Astrocyte (in vitro differentiated cells and primary cell): ENCODE measurements at regions not wholly inside any gene's neighbourhood (a gene's known extent, or its start where the extent isn't known, plus 50 kb on each side); places are given as distances from the start of the nearest gene placed in this dataset.
"Not testable (repeated sequence)": the region's sequence is repeated elsewhere in the genome, so short reads cannot be mapped to it uniquely, and the experiment has no call there.

Experiments used
- DNase-seq: peaks from one replicate; pipeline ENCODE4 v3.0.0-alpha.2; 2010; ENCODE audit warnings: low read depth
- FAIRE-seq: peaks from 2 replicates; lab custom pipeline; 2011; peaks lifted over from hg19 to GRCh38; lab: Jason Lieb, UNC
- H2AFZ ChIP-seq: 2 replicates; pipeline ENCODE4 v1.6.0; 2012; ENCODE audit warnings: low read depth, low read length, inconsistent platforms
- H3K27ac ChIP-seq: 2 replicates; pipeline ENCODE4 v1.5.1; 2011; ENCODE audit warnings: low read depth, low read length, inconsistent platforms
- H3K27me3 ChIP-seq: 2 replicates; pipeline ENCODE4 v1.6.0; 2011; ENCODE audit warnings: low read length, inconsistent platforms; ENCODE audit not compliant: insufficient read depth
- H3K36me3 ChIP-seq: 2 replicates; pipeline ENCODE4 v1.5.1; 2011; ENCODE audit warnings: low read length, inconsistent platforms; ENCODE audit not compliant: insufficient read depth
- H3K4me1 ChIP-seq: 2 replicates; pipeline ENCODE4 v1.5.1; 2011; ENCODE audit warnings: low read length, inconsistent platforms; ENCODE audit not compliant: insufficient read depth
- H3K4me2 ChIP-seq: 2 replicates; pipeline ENCODE4 v1.6.0; 2012; ENCODE audit warnings: low read length, inconsistent platforms
- H3K4me3 ChIP-seq: 2 replicates; pipeline ENCODE4 v1.5.1; 2011; ENCODE audit warnings: low read depth, mild to moderate bottlenecking, low read length, inconsistent platforms; ENCODE audit not compliant: insufficient read depth
- H3K79me2 ChIP-seq: 2 replicates; pipeline ENCODE4 v1.6.0; 2012; ENCODE audit warnings: mild to moderate bottlenecking, low read length, inconsistent platforms; ENCODE audit not compliant: insufficient read depth
- H3K9ac ChIP-seq: 2 replicates; pipeline ENCODE4 v1.6.0; 2012; ENCODE audit warnings: mild to moderate bottlenecking, low read length, inconsistent platforms
- H3K9me3 ChIP-seq: 2 replicates; pipeline ENCODE4 v1.5.1; 2012; ENCODE audit warnings: low read depth, mild to moderate bottlenecking, low read length, inconsistent platforms; ENCODE audit not compliant: insufficient read depth
- H4K20me1 ChIP-seq: 2 replicates; pipeline ENCODE4 v1.6.0; 2012; ENCODE audit warnings: low read length, inconsistent platforms; ENCODE audit not compliant: insufficient read depth
- H3K27ac Mint-ChIP-seq: one replicate; pipeline ENCODE4 v1.8.0; 2021; ENCODE audit warnings: mild to moderate bottlenecking, mixed read lengths; ENCODE audit not compliant: unreplicated experiment
- H3K27me3 Mint-ChIP-seq: one replicate; pipeline ENCODE4 v1.8.0; 2021; ENCODE audit warnings: low read depth, mixed read lengths; ENCODE audit not compliant: unreplicated experiment
- H3K36me3 Mint-ChIP-seq: one replicate; pipeline ENCODE4 v1.8.0; 2021; ENCODE audit warnings: low read depth, mixed read lengths; ENCODE audit not compliant: unreplicated experiment
- H3K4me1 Mint-ChIP-seq: one replicate; pipeline ENCODE4 v1.8.0; 2021; ENCODE audit warnings: low read depth, mixed read lengths; ENCODE audit not compliant: unreplicated experiment
- H3K4me3 Mint-ChIP-seq: one replicate; pipeline ENCODE4 v1.8.0; 2021; ENCODE audit warnings: mild to moderate bottlenecking, moderate library complexity, mixed read lengths; ENCODE audit not compliant: unreplicated experiment
- H3K9me3 Mint-ChIP-seq: one replicate; pipeline ENCODE4 v1.8.0; 2021; ENCODE audit warnings: mild to moderate bottlenecking, mixed read lengths; ENCODE audit not compliant: unreplicated experiment
- CTCF ChIP-seq: IDR thresholded peaks from 2 replicates; pipeline ENCODE4 v1.5.1; 2011; ENCODE audit warnings: low read depth, mild to moderate bottlenecking, inconsistent platforms, low read length, moderate library complexity; ENCODE audit not compliant: insufficient read depth
- EZH2 ChIP-seq: IDR thresholded peaks from 2 replicates; pipeline ENCODE4 v1.6.1; 2012; ENCODE audit warnings: mild to moderate bottlenecking, low read length, inconsistent platforms; ENCODE audit not compliant: insufficient read depth

GRCh38 chr16:26623442-26623841, 443.3 kb upstream of the C16orf82 start:
- Histone ChIP-seq H2AFZ (no peak overlapping the region), H3K79me2 (no peaks in the 10 kb centered on the region), H4K20me1 (no peaks in the 10 kb centered on the region), H3K27ac (no peak overlapping the region), H3K27me3 (no peaks in the 10 kb centered on the region), H3K4me2 (no peak overlapping the region), H3K4me3 (no peak overlapping the region), H3K4me1 (no peaks in the 10 kb centered on the region), H3K9ac (no peak overlapping the region), H3K36me3 (no peaks in the 10 kb centered on the region), H3K9me3 (peaks cover 3% of the 10 kb centered on the region)
- H3K9me3 Mint-ChIP-seq: peaks cover 5% of the 10 kb centered on the region
- FAIRE-seq: no peak
- no peak for DNase-seq
- H3K27me3 Mint-ChIP-seq: peaks cover 5% of the 10 kb centered on the region
- no peaks in the 10 kb centered on the region for H3K4me1 Mint-ChIP-seq
- no peak overlapping the region for H3K4me3 Mint-ChIP-seq
- H3K27ac Mint-ChIP-seq: no peak overlapping the region
- TF ChIP-seq CTCF: no peak
- no peak for TF ChIP-seq EZH2
- H3K36me3 Mint-ChIP-seq: no peaks in the 10 kb centered on the region

- H3K9me3 Mint-ChIP-seq: no peaks in the 10 kb centered on the region
- H3K4me3 ChIP-seq: no peak overlapping the region
- no peaks in the 10 kb centered on the region for H3K4me1 Mint-ChIP-seq
- H3K79me2 ChIP-seq: no peaks in the 10 kb centered on the region
- H4K20me1 ChIP-seq: no peaks in the 10 kb centered on the region
- peaks cover 3% of the 10 kb centered on the region for H3K9me3 ChIP-seq
- DNase-seq (no peak), FAIRE-seq (no peak)
- no peak overlapping the region for H3K27ac ChIP-seq
- no peaks in the 10 kb centered on the region for H3K27me3 ChIP-seq
- H3K4me1 ChIP-seq: no peaks in the 10 kb centered on the region
- H3K27me3 Mint-ChIP-seq: peaks cover 5% of the 10 kb centered on the region
- H3K9ac ChIP-seq: no peak overlapping the region
- H3K4me3 Mint-ChIP-seq: no peak overlapping the region
- H3K36me3 Mint-ChIP-seq: no peaks in the 10 kb centered on the region
- no peak overlapping the region for H3K27ac Mint-ChIP-seq
- H2AFZ ChIP-seq: no peak overlapping the region
- TF ChIP-seq CTCF: no peak
- TF ChIP-seq EZH2: no peak
- no peaks in the 10 kb centered on the region for H3K36me3 ChIP-seq
- H3K4me2 ChIP-seq: no peak overlapping the region
These were observed 438.8 kb upstream of the C16orf82 start for GRCh38 chr16:26627958-26628357.

GRCh38 chr16:26631365-26631764, 435.4 kb upstream of the C16orf82 start:
- H3K36me3 Mint-ChIP-seq, H3K9me3 Mint-ChIP-seq: not testable (repeated sequence)

More at GRCh38 chr16:26631365-26631764, 435.4 kb upstream of the C16orf82 start:
- H3K4me3 Mint-ChIP-seq, H3K4me3 ChIP-seq, H2AFZ ChIP-seq, H3K27ac Mint-ChIP-seq, H4K20me1 ChIP-seq, FAIRE-seq, H3K9ac ChIP-seq, H3K4me1 Mint-ChIP-seq, H3K36me3 ChIP-seq, H3K27me3 ChIP-seq, H3K4me2 ChIP-seq, H3K4me1 ChIP-seq, H3K79me2 ChIP-seq, H3K27me3 Mint-ChIP-seq, H3K9me3 ChIP-seq, H3K27ac ChIP-seq, DNase-seq: not testable (repeated sequence)
